ENCODE measurements at regions not wholly inside any gene's neighbourhood (a gene's known extent, or its start where the extent isn't known, plus 50 kb on each side); places are given as distances from the start of the nearest gene placed in this dataset.
A peak's percentile ranks its signal among the peaks of the same experiment; 100 is the strongest.

DNA sequence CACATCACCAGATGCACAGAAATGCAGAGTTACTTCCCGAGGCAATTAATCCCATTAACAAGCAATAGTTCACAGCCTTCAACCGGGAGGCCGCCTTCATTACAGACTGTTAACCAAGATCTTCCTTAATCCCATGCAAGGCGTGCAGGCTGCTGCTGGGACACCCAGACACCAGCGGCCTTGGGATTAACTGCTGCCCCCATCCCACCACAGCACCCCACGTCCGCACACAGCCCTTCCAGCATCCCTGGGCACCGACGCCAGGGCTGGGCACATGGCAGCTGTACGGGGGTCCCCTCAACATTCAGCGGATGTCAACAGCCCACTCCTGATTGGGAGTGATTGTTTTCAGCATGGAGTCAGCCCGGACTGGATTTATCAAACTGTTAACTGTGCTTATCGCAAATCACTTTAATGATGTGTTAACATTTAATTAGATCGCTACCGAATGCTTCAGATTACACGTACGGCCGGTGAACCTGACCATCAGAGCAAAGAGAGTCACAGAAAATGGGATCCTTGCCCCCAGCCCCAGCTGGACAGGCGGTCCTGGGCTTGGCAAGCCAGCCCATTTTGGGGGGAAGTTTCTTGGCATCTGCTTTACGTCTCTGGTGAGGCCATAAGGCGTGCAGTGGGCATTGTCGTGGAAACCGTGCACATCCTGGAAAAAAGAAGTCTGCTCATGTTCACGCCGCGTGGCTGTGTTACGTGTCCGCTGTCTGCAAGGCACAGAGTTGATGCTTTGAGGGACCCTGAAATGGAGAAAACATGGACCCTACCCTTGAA, 126.4 kb downstream of the HMX1 start:
- no peak overlapping the region for H3K4me3 Mint-ChIP-seq
- H3K36me3 Mint-ChIP-seq = no peaks in the 10 kb centered on the region
- H3K4me1 Mint-ChIP-seq (ENCODE audit: unreplicated experiment) = no peaks in the 10 kb centered on the region
- peaks cover 4% of the 10 kb centered on the region for H3K9me3 Mint-ChIP-seq
- H3K27me3 Mint-ChIP-seq = peaks cover 18% of the 10 kb centered on the region
- peak; percentile 50 for DNase-seq (ENCODE audit: extremely low spot score, unreplicated experiment)
- no peak overlapping the region for H3K27ac Mint-ChIP-seq
- TF ChIP-seq, protein P1, sequence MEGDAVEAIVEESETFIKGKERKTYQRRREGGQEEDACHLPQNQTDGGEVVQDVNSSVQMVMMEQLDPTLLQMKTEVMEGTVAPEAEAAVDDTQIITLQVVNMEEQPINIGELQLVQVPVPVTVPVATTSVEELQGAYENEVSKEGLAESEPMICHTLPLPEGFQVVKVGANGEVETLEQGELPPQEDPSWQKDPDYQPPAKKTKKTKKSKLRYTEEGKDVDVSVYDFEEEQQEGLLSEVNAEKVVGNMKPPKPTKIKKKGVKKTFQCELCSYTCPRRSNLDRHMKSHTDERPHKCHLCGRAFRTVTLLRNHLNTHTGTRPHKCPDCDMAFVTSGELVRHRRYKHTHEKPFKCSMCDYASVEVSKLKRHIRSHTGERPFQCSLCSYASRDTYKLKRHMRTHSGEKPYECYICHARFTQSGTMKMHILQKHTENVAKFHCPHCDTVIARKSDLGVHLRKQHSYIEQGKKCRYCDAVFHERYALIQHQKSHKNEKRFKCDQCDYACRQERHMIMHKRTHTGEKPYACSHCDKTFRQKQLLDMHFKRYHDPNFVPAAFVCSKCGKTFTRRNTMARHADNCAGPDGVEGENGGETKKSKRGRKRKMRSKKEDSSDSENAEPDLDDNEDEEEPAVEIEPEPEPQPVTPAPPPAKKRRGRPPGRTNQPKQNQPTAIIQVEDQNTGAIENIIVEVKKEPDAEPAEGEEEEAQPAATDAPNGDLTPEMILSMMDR (conservative IDR thresholded peaks at IDR 0.05) = no peak

DNA sequence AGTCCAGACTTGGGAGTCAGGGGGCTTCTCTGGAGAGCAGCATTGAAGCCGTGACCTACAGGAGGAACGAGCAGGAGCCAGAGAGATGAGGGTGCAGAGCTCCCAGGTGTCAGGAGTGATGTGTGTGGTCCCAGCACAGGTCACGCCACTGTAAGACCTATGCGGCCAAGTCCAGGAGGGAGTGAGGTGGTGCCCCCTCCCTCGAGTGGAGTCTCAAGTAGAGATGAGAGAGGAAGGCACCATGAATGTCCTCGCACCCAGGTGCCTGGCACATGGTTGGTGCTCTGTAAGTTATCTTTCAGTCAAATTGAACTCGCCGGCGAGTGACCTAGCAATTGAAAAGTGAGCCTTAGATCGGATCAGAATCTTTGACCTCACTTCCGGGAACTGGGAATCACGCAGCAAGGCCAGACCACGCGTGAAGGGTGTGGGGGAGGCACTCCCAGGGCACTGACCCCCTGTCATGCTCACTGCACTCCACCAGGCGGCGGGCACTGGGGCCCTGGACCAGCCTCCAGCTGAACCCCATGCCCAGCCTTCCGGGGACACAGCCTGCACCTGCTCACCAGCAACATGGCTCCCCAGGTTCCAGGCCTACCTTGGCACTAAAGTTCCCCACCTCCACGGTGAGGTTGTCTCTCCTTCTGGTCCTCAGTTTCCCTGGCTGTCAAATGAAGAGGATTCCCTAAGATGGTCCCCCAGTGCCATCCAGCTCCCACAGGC, 127.4 kb downstream of the HMX1 start:
- Mint-ChIP-seq H3K9me3 (peaks cover 4% of the 10 kb centered on the region), H3K4me1 (ENCODE audit: unreplicated experiment) (no peaks in the 10 kb centered on the region), H3K27me3 (peaks cover 13% of the 10 kb centered on the region), H3K27ac (no peak overlapping the region), H3K4me3 (no peak overlapping the region), H3K36me3 (no peaks in the 10 kb centered on the region)
- TF ChIP-seq, protein P1 (conservative IDR thresholded peaks at IDR 0.05) = peak; percentile 38
- DNase-seq (ENCODE audit: extremely low spot score, unreplicated experiment) = peak; percentile 65

DNA sequence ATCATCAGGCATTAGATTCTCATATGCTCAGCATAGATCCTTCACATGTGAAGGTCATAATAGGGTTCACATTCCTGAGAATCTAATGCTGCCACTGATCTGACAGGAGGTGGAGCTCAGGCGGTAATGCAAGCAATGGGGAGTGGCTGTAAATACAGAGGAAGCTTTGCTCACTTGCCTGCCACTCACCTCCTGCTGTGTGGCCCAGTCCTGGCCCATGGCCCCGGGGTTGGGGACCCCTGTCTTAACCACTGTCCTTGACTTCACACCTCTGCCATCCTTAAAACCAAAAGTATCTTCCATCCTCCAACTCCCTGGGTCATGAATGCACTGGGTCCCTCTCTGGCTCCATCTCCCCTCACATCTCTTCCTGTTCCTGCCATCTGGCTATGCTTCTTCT, 129.1 kb downstream of the HMX1 start:
- H3K4me3 Mint-ChIP-seq = no peak overlapping the region
- TF ChIP-seq, protein P1 (conservative IDR thresholded peaks at IDR 0.05) = no peak
- no peaks in the 10 kb centered on the region for H3K4me1 Mint-ChIP-seq (ENCODE audit: unreplicated experiment)
- H3K9me3 Mint-ChIP-seq = peaks cover 4% of the 10 kb centered on the region
- H3K27ac Mint-ChIP-seq = no peak overlapping the region
- no peak for DNase-seq (ENCODE audit: extremely low spot score, unreplicated experiment)
- peaks cover 14% of the 10 kb centered on the region for H3K27me3 Mint-ChIP-seq
- no peaks in the 10 kb centered on the region for H3K36me3 Mint-ChIP-seq

DNA sequence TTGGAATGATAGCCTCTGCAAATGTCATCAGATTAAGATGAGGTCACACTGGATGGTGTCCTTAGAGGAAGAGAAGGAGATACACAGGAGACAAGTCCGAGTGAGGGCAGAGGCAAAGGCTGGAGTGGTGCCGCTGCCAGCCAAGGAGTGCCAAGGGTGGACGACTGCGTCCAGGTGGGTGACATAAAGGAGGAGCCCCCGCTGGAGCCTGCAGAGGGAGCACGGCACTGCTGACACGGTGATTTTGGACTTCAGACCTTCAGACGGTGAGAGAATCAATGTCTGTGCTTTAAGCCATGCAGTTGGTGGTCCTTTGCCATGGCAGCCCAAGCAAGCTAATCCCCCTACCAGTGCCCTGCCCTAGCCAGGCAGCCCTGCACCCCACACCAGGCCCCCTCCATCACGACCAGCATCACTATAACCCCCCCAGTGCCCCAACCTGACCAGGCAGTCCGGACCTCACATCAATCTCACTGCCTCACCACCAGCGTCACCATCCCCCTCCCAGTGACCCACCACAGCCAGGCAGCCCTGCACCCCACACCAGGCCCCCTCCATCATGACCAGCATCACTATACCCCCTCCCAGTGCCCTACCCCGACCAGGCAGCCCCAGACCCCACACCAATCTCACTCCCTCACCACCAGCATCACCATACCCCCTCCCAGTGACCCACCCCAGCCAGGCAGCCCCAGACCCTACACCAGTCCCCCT, 130.0 kb downstream of the HMX1 start:
- no peaks in the 10 kb centered on the region for H3K36me3 Mint-ChIP-seq
- peaks cover 14% of the 10 kb centered on the region for H3K27me3 Mint-ChIP-seq
- TF ChIP-seq, protein P1 (conservative IDR thresholded peaks at IDR 0.05) = no peak
- no peak overlapping the region for H3K27ac Mint-ChIP-seq
- no peak overlapping the region for H3K4me3 Mint-ChIP-seq
- no peaks in the 10 kb centered on the region for H3K4me1 Mint-ChIP-seq (ENCODE audit: unreplicated experiment)
- no peak for DNase-seq (ENCODE audit: extremely low spot score, unreplicated experiment)
- peaks cover 4% of the 10 kb centered on the region for H3K9me3 Mint-ChIP-seq

DNA sequence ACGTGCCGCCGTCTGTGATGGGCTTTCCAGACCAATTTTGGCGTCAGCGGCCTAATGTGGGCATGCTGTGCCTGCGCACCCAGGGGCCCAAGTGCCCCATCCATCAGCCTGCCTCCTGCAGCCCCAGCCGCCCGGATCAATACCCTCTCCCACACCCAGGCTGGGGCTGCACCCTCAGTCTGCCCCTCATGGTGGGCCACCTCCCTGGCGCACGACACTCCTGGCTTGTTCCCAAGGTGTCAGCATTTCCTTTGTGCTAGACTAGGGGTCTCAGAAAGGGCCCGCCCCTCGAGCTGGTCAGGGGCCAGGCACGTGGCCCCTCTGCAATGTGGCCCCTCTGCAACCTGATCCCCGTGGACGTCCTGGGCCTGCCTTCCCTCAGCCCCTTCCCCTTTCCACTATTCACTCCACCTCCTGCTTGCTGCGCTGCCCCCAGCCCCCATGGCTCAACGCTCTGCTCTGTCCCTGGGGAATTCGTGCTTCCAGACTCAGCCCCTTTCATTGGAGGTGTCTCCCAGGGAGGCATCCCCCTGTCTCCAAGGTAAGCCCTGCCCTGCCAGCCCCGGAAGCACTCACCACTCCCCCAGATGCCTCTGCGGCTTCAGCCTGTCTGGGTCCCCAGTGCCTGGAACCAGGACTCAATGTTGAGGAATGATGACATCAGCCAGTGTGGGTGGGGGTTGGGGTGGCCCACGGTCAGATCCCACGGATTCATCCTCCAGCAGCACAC, 130.8 kb downstream of the HMX1 start:
- peaks cover 4% of the 10 kb centered on the region for H3K9me3 Mint-ChIP-seq
- H3K36me3 Mint-ChIP-seq = no peaks in the 10 kb centered on the region
- DNase-seq (ENCODE audit: extremely low spot score, unreplicated experiment) = no peak
- no peaks in the 10 kb centered on the region for H3K4me1 Mint-ChIP-seq (ENCODE audit: unreplicated experiment)
- H3K27ac Mint-ChIP-seq = no peak overlapping the region
- TF ChIP-seq, protein P1 (conservative IDR thresholded peaks at IDR 0.05) = no peak
- peaks cover 11% of the 10 kb centered on the region for H3K27me3 Mint-ChIP-seq
- no peak overlapping the region for H3K4me3 Mint-ChIP-seq
